ENCODE measurements at regions not wholly inside any gene's neighbourhood (a gene's known extent, or its start where the extent isn't known, plus 50 kb on each side); places are given as distances from the start of the nearest gene placed in this dataset.

GRCh38 chr10:88194041-88194887 is 330.8 kb downstream of the PTEN start:
- POLR2A ChIA-PET: no interaction called here
- Mint-ChIP-seq H3K4me1 (ENCODE audit: low read depth, unreplicated experiment) (peaks cover 14% of the 10 kb centered on the region), H3K36me3 (ENCODE audit: insufficient read depth, unreplicated experiment) (no peaks in the 10 kb centered on the region), H3K27ac (ENCODE audit: unreplicated experiment) (no peak overlapping the region), H3K9me3 (ENCODE audit: unreplicated experiment) (no peaks in the 10 kb centered on the region), H3K27me3 (ENCODE audit: insufficient read depth, unreplicated experiment) (no peaks in the 10 kb centered on the region), H3K4me3 (ENCODE audit: unreplicated experiment) (no peak overlapping the region)
- Histone ChIP-seq H3K27me3 (replicated peaks; ENCODE audit: control insufficient read depth, insufficient read depth, low read length) (no peaks in the 10 kb centered on the region), H3K36me3 (ENCODE audit: control insufficient read depth, insufficient read depth, low read length) (no peaks in the 10 kb centered on the region), H3K4me1 (peaks cover 6% of the 10 kb centered on the region), H3K9me3 (no peaks in the 10 kb centered on the region), H3K4me3 (ENCODE audit: low read depth, low read length) (no peak overlapping the region)
- intact Hi-C loops (cut with micrococcal nuclease; ENCODE audit: unreplicated experiment): no loop called here
- CTCF ChIA-PET: no interaction called here
- no peak for TF ChIP-seq CTCF (IDR thresholded peaks at IDR 0.05; ENCODE audit: insufficient read depth in 1 of 2, low read depth in 1 of 2, low read length in 1 of 2, severe bottlenecking in 1 of 2, unreplicated experiment in 1 of 2)
- no peak for DNase-seq
- BruUV-seq (replicated peaks): no TSS peak

- H3K27ac Mint-ChIP-seq (ENCODE audit: unreplicated experiment): no peak overlapping the region
- ChIA-PET POLR2A (no interaction called here), CTCF (no interaction called here)
- intact Hi-C loops (cut with micrococcal nuclease; ENCODE audit: unreplicated experiment): loop anchor here (5.0 kb wide), 1 partner anchor 503 kb away; no protein-coding TSS in a partner anchor
- Histone ChIP-seq H3K4me3 (ENCODE audit: low read depth, low read length) (no peak overlapping the region), H3K4me1 (peaks cover 6% of the 10 kb centered on the region), H3K36me3 (ENCODE audit: control insufficient read depth, insufficient read depth, low read length) (no peaks in the 10 kb centered on the region), H3K9me3 (no peaks in the 10 kb centered on the region), H3K27me3 (replicated peaks; ENCODE audit: control insufficient read depth, insufficient read depth, low read length) (no peaks in the 10 kb centered on the region)
- no peak overlapping the region for H3K4me3 Mint-ChIP-seq (ENCODE audit: unreplicated experiment)
- H3K27me3 Mint-ChIP-seq (ENCODE audit: insufficient read depth, unreplicated experiment): no peaks in the 10 kb centered on the region
- DNase-seq: no peak
- no peak for TF ChIP-seq CTCF (IDR thresholded peaks at IDR 0.05; ENCODE audit: insufficient read depth in 1 of 2, low read depth in 1 of 2, low read length in 1 of 2, severe bottlenecking in 1 of 2, unreplicated experiment in 1 of 2)
- peaks cover 14% of the 10 kb centered on the region for H3K4me1 Mint-ChIP-seq (ENCODE audit: low read depth, unreplicated experiment)
- H3K36me3 Mint-ChIP-seq (ENCODE audit: insufficient read depth, unreplicated experiment): no peaks in the 10 kb centered on the region
- no TSS peak for BruUV-seq (replicated peaks)
- no peaks in the 10 kb centered on the region for H3K9me3 Mint-ChIP-seq (ENCODE audit: unreplicated experiment)
Measured at GRCh38 chr10:88194961-88195367, 331.5 kb downstream of the PTEN start.

- Mint-ChIP-seq H3K4me3 (ENCODE audit: unreplicated experiment) (peak overlapping the region; percentile 15), H3K27me3 (ENCODE audit: insufficient read depth, unreplicated experiment) (no peaks in the 10 kb centered on the region), H3K36me3 (ENCODE audit: insufficient read depth, unreplicated experiment) (no peaks in the 10 kb centered on the region), H3K9me3 (ENCODE audit: unreplicated experiment) (no peaks in the 10 kb centered on the region), H3K27ac (ENCODE audit: unreplicated experiment) (no peak overlapping the region), H3K4me1 (ENCODE audit: low read depth, unreplicated experiment) (peaks cover 14% of the 10 kb centered on the region)
- Histone ChIP-seq H3K4me3 (ENCODE audit: low read depth, low read length) (no peak overlapping the region), H3K27me3 (replicated peaks; ENCODE audit: control insufficient read depth, insufficient read depth, low read length) (no peaks in the 10 kb centered on the region), H3K36me3 (ENCODE audit: control insufficient read depth, insufficient read depth, low read length) (no peaks in the 10 kb centered on the region), H3K9me3 (no peaks in the 10 kb centered on the region), H3K4me1 (peaks cover 6% of the 10 kb centered on the region)
- ChIA-PET CTCF (interaction anchor here (0.6 kb wide), 1 partner anchor 45 kb away, joined by 3 read pairs; no protein-coding TSS in a partner anchor), POLR2A (no interaction called here)
- peak in 1 of 2 experiments; percentile 10 for DNase-seq
- intact Hi-C loops (cut with micrococcal nuclease; ENCODE audit: unreplicated experiment): loop anchor here (5.0 kb wide), 1 partner anchor 504 kb away; no protein-coding TSS in a partner anchor
- no TSS peak for BruUV-seq (replicated peaks)
- TF ChIP-seq CTCF (IDR thresholded peaks at IDR 0.05; ENCODE audit: insufficient read depth in 1 of 2, low read depth in 1 of 2, low read length in 1 of 2, severe bottlenecking in 1 of 2, unreplicated experiment in 1 of 2): no peak
Measured at GRCh38 chr10:88195841-88196240, 332.4 kb downstream of the PTEN start.
